Fibroblast of skin of right quadriceps (primary cell): ENCODE measurements at regions not wholly inside any gene's neighbourhood (a gene's known extent, or its start where the extent isn't known, plus 50 kb on each side); places are given as distances from the start of the nearest gene placed in this dataset.

Source experiments
- DNase-seq: peaks from one replicate; pipeline ENCODE4 v3.0.0-alpha.2; 2013

- DNase-seq = no peak
Measured at GRCh38 chr4:89416960-89417359, 109.4 kb upstream of the GPRIN3 start.

- DNase-seq = no peak
Measured at GRCh38 chr4:89413518-89413917, 105.9 kb upstream of the GPRIN3 start.

GRCh38 chr4:89411539-89412309 is 104.1 kb upstream of the GPRIN3 start:
- no peak for DNase-seq

- DNase-seq = peak; percentile 23
Measured at GRCh38 chr4:89410687-89411086, 103.1 kb upstream of the GPRIN3 start.

GRCh38 chr4:89404530-89404929 is 96.9 kb upstream of the GPRIN3 start:
- DNase-seq = no peak

- DNase-seq = no peak
Measured at GRCh38 chr4:89403826-89404225, 96.2 kb upstream of the GPRIN3 start.

- DNase-seq = no peak
Measured at GRCh38 chr4:89400287-89401035, 92.9 kb upstream of the GPRIN3 start.

- DNase-seq = no peak
Measured at GRCh38 chr4:89398644-89399043, 91.0 kb upstream of the GPRIN3 start.

GRCh38 chr4:89398146-89398545 is 90.5 kb upstream of the GPRIN3 start:
- no peak for DNase-seq

- no peak for DNase-seq
Measured at GRCh38 chr4:89397441-89397840, 89.8 kb upstream of the GPRIN3 start.

GRCh38 chr4:89382439-89382838 is 74.8 kb upstream of the GPRIN3 start:
- DNase-seq = no peak

GRCh38 chr4:89380980-89381379 is 73.4 kb upstream of the GPRIN3 start:
- no peak for DNase-seq

GRCh38 chr4:89379511-89380044 is 72.0 kb upstream of the GPRIN3 start:
- DNase-seq = no peak

GRCh38 chr4:89373394-89373793 is 65.8 kb upstream of the GPRIN3 start:
- no peak for DNase-seq

- no peak for DNase-seq
Measured at GRCh38 chr4:89371614-89372013, 64.0 kb upstream of the GPRIN3 start.

GRCh38 chr4:89369581-89369980 is 62.0 kb upstream of the GPRIN3 start:
- no peak for DNase-seq

GRCh38 chr4:89368861-89369260 is 61.3 kb upstream of the GPRIN3 start:
- no peak for DNase-seq

- DNase-seq = no peak
Measured at GRCh38 chr4:89365776-89366175, 58.2 kb upstream of the GPRIN3 start.

GRCh38 chr4:89365375-89365774 is 57.8 kb upstream of the GPRIN3 start:
- no peak for DNase-seq

- DNase-seq = no peak
Measured at GRCh38 chr4:89364541-89364940, 56.9 kb upstream of the GPRIN3 start.

- DNase-seq = no peak
Measured at GRCh38 chr4:89363786-89364185, 56.2 kb upstream of the GPRIN3 start.

GRCh38 chr4:89358935-89359638 is 51.5 kb upstream of the GPRIN3 start:
- no peak for DNase-seq

GRCh38 chr4:89357787-89358186 is 50.2 kb upstream of the GPRIN3 start:
- no peak for DNase-seq
